Neural cell (in vitro differentiated cells): ENCODE measurements at regions not wholly inside any gene's neighbourhood (a gene's known extent, or its start where the extent isn't known, plus 50 kb on each side); places are given as distances from the start of the nearest gene placed in this dataset.

Source experiments
- H2AFZ ChIP-seq: fragments of 200-600, 300-800 bp; sonication (generic), shearing (Covaris generic); 2 replicates; pipeline ENCODE4 v1.6.0; 2014; ENCODE audit warnings: low read depth, mild to moderate bottlenecking, antibody characterized with exemption, low read length, moderate library complexity
- H3F3A ChIP-seq: fragments of 200-600 bp; shearing (Covaris generic); 2 replicates; pipeline ENCODE4 v1.6.1; 2016; ENCODE audit warnings: mild to moderate bottlenecking, moderate library complexity, mixed read lengths, antibody characterized with exemption, low read length; ENCODE audit not compliant: insufficient read depth, poor library complexity, severe bottlenecking
- H3K27ac ChIP-seq: fragments of 200-600, 300-800 bp; sonication (generic), shearing (Covaris generic); 2 replicates; pipeline ENCODE4 v1.5.1; 2014; ENCODE audit warnings: mild to moderate bottlenecking, low read length, moderate library complexity
- H3K27me3 ChIP-seq: fragments of 300-800, 200-600 bp; sonication (generic), shearing (Covaris generic); 2 replicates; pipeline ENCODE4 v1.6.0; 2014; ENCODE audit warnings: mild to moderate bottlenecking, low read depth, low read length, moderate library complexity; ENCODE audit not compliant: insufficient read depth
- H3K36me3 ChIP-seq: fragments of 300-800, 200-600 bp; sonication (generic), shearing (Covaris generic); 2 replicates; pipeline ENCODE4 v1.5.1; 2014; ENCODE audit warnings: mild to moderate bottlenecking, antibody characterized with exemption, low read length, moderate library complexity; ENCODE audit not compliant: insufficient read depth
- H3K4me2 ChIP-seq: fragments of 300-800, 200-600 bp; sonication (generic), shearing (Covaris generic); 2 replicates; pipeline ENCODE4 v1.6.0; 2014; ENCODE audit warnings: mild to moderate bottlenecking, low read length
- H3K4me3 ChIP-seq: fragments of 300-800, 200-600 bp; sonication (generic), shearing (Covaris generic); 2 replicates; pipeline ENCODE4 v1.5.1; 2014; ENCODE audit warnings: mild to moderate bottlenecking, low read length, moderate library complexity
- H3K79me2 ChIP-seq: fragments of 200-600 bp; shearing (Covaris generic); replicated peaks from 2 replicates; pipeline ENCODE4 v1.6.0; 2014; ENCODE audit warnings: mild to moderate bottlenecking, low read length, moderate library complexity; ENCODE audit not compliant: insufficient read depth
- H3K9ac ChIP-seq: fragments of 300-800, 200-600 bp; sonication (generic), shearing (Covaris generic); 2 replicates; pipeline ENCODE4 v1.6.1; 2016; ENCODE audit warnings: mild to moderate bottlenecking, low read length, mixed read lengths
- H3K9me2 ChIP-seq: fragments of 200-600 bp; shearing (Covaris generic); 2 replicates; pipeline ENCODE4 v1.6.1; 2016; ENCODE audit warnings: mild to moderate bottlenecking, low read length, mixed read lengths; ENCODE audit not compliant: insufficient read depth
- H3K9me3 ChIP-seq: fragments of 200-600, 300-800 bp; sonication (generic), shearing (Covaris generic); 2 replicates; pipeline ENCODE4 v1.6.1; 2016; ENCODE audit warnings: mild to moderate bottlenecking, mixed run types, low read length, moderate library complexity, mixed read lengths
- H4K20me1 ChIP-seq: fragments of 200-600 bp; shearing (Covaris generic); 2 replicates; pipeline ENCODE4 v1.6.1; 2016; ENCODE audit warnings: mild to moderate bottlenecking, mixed run types; ENCODE audit not compliant: insufficient read depth
- EP300 ChIP-seq: fragments of 450-650 bp; conservative IDR thresholded peaks from 2 replicates; pipeline ENCODE4 v1.6.1; 2014; ENCODE audit warnings: antibody characterized with exemption, mild to moderate bottlenecking, moderate library complexity; ENCODE audit not compliant: poor library complexity, severe bottlenecking
- EZH2 ChIP-seq: fragments of 200-600, 300-800 bp; shearing (Covaris generic), sonication (generic); IDR thresholded peaks from 2 replicates; pipeline ENCODE4 v1.6.1; 2014; ENCODE audit warnings: antibody characterized with exemption, low read length, borderline replicate concordance, mild to moderate bottlenecking; ENCODE audit not compliant: insufficient read depth, poor library complexity, severe bottlenecking
- MXI1 ChIP-seq: fragments of 450-650 bp; conservative IDR thresholded peaks from 2 replicates; pipeline ENCODE4 v1.6.1; 2014; ENCODE audit warnings: antibody characterized with exemption, mild to moderate bottlenecking; ENCODE audit not compliant: poor library complexity, severe bottlenecking
- POLR2AphosphoS5 ChIP-seq: IDR thresholded peaks from 2 replicates; pipeline ENCODE4 v1.6.1; 2012
- RAD21 ChIP-seq: fragments of 450-650 bp; conservative IDR thresholded peaks from 2 replicates; pipeline ENCODE4 v1.6.1; 2014; ENCODE audit warnings: antibody characterized with exemption, mild to moderate bottlenecking, moderate library complexity
- SMC3 ChIP-seq: fragments of 450-650 bp; conservative IDR thresholded peaks from 2 replicates; pipeline ENCODE4 v1.6.1; 2014; ENCODE audit warnings: antibody characterized with exemption, mild to moderate bottlenecking, moderate library complexity; ENCODE audit not compliant: poor library complexity
- TAF1 ChIP-seq: IDR thresholded peaks from 2 replicates; pipeline ENCODE4 v1.6.1; 2012; ENCODE audit warnings: low read depth
- TF ChIP-seq, protein P1 (sequence below): fragments of 450-650 bp; IDR thresholded peaks from 2 replicates; pipeline ENCODE4 v1.5.1; 2014; ENCODE audit warnings: antibody characterized with exemption, mild to moderate bottlenecking, moderate library complexity; ENCODE audit not compliant: poor library complexity, severe bottlenecking
- TF ChIP-seq, protein P2 (sequence below): IDR thresholded peaks from 2 replicates; pipeline ENCODE4 v1.6.1; 2012; ENCODE audit warnings: borderline replicate concordance

DNA sequence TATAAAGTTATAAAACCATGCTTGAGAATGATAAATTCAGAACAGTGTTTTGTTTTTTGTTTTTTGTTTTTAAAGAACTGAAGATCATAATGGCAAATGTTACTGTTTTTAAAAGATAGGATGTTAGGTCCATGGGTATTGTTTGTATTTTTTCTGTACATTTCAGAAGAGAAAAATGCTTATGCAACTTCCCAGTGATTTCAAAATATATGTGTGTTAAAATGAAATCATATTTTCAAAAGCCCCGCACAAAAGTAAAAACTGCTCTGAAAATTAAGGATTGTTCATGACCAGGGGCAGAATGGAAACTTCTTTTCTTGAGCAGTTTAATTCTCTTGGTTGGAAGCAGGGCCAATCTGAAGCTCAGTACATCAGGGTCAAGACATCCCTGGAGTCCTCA lies 109.2 kb upstream of the SIRPG start:
- Histone ChIP-seq H3K9me2 (no peaks in the 10 kb centered on the region), H3K9me3 (no peaks in the 10 kb centered on the region), H3K27me3 (no peaks in the 10 kb centered on the region), H3K79me2 (no peaks in the 10 kb centered on the region), H3K36me3 (no peaks in the 10 kb centered on the region), H3K27ac (no peak overlapping the region), H3K4me2 (no peak overlapping the region), H3K4me3 (no peak overlapping the region), H4K20me1 (no peaks in the 10 kb centered on the region), H3K9ac (no peak overlapping the region), H2AFZ (no peak overlapping the region), H3F3A (no peaks in the 10 kb centered on the region)
- no peak for TF ChIP-seq TAF1
- TF ChIP-seq, protein P1, sequence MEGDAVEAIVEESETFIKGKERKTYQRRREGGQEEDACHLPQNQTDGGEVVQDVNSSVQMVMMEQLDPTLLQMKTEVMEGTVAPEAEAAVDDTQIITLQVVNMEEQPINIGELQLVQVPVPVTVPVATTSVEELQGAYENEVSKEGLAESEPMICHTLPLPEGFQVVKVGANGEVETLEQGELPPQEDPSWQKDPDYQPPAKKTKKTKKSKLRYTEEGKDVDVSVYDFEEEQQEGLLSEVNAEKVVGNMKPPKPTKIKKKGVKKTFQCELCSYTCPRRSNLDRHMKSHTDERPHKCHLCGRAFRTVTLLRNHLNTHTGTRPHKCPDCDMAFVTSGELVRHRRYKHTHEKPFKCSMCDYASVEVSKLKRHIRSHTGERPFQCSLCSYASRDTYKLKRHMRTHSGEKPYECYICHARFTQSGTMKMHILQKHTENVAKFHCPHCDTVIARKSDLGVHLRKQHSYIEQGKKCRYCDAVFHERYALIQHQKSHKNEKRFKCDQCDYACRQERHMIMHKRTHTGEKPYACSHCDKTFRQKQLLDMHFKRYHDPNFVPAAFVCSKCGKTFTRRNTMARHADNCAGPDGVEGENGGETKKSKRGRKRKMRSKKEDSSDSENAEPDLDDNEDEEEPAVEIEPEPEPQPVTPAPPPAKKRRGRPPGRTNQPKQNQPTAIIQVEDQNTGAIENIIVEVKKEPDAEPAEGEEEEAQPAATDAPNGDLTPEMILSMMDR: no peak
- TF ChIP-seq RAD21: no peak
- no peak for TF ChIP-seq MXI1
- no peak for TF ChIP-seq EP300
- no peak for TF ChIP-seq EZH2
- no peak for TF ChIP-seq SMC3
- TF ChIP-seq, protein P2, sequence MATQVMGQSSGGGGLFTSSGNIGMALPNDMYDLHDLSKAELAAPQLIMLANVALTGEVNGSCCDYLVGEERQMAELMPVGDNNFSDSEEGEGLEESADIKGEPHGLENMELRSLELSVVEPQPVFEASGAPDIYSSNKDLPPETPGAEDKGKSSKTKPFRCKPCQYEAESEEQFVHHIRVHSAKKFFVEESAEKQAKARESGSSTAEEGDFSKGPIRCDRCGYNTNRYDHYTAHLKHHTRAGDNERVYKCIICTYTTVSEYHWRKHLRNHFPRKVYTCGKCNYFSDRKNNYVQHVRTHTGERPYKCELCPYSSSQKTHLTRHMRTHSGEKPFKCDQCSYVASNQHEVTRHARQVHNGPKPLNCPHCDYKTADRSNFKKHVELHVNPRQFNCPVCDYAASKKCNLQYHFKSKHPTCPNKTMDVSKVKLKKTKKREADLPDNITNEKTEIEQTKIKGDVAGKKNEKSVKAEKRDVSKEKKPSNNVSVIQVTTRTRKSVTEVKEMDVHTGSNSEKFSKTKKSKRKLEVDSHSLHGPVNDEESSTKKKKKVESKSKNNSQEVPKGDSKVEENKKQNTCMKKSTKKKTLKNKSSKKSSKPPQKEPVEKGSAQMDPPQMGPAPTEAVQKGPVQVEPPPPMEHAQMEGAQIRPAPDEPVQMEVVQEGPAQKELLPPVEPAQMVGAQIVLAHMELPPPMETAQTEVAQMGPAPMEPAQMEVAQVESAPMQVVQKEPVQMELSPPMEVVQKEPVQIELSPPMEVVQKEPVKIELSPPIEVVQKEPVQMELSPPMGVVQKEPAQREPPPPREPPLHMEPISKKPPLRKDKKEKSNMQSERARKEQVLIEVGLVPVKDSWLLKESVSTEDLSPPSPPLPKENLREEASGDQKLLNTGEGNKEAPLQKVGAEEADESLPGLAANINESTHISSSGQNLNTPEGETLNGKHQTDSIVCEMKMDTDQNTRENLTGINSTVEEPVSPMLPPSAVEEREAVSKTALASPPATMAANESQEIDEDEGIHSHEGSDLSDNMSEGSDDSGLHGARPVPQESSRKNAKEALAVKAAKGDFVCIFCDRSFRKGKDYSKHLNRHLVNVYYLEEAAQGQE: no peak
- TF ChIP-seq POLR2AphosphoS5: no peak

DNA sequence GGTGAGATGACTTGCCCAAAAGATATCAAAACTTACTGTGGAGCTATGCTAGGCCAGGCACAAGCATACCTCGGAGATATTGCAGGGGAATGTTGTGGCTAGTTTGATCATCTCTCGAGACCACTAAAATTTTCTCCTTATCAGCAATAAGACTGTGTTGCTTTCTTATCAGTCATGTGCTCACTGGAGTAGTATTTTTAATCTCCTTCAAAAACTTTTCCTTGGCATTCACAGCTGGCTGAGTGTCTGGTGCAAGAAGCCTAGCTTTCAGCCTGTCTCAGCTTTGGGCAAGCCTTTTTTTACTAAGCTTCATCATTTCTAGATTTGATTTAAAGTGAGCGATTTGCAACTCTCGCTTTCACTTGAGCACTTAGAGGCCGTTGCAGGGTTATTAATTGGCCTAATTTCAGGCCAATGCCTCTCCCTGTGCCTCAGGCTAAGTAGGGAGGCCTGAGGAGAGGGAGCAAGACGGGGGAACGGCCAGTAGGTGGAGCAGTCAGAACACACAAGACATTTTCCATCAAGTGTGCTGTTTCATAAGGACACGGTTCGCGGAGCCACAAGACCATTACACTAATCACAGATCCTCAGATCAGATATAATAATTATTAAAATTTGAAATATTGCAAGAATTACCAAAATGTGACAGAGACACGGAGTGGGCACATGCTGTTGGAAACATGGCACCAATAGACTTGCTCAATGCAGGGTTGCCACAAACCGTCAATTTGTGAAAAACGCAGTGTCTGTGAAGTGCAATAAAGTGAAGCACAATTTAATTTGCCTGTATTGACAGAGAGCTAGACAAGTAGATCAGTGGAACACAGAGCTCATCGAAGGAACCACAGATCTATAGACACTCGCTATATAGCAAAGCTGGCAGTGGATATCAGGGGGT lies 106.8 kb upstream of the SIRPG start:
- Histone ChIP-seq H3K4me3 (peak overlapping the region; percentile 37), H4K20me1 (no peaks in the 10 kb centered on the region), H3K36me3 (no peaks in the 10 kb centered on the region), H3K9me2 (no peaks in the 10 kb centered on the region), H3F3A (no peaks in the 10 kb centered on the region), H3K27me3 (no peaks in the 10 kb centered on the region), H3K79me2 (no peaks in the 10 kb centered on the region), H3K9ac (no peak overlapping the region), H3K4me2 (no peak overlapping the region), H3K9me3 (no peaks in the 10 kb centered on the region), H3K27ac (no peak overlapping the region), H2AFZ (no peak overlapping the region)
- TF ChIP-seq POLR2AphosphoS5 (no peak), MXI1 (no peak), TAF1 (no peak), RAD21 (peak; percentile 86), SMC3 (peak; percentile 86), EP300 (no peak)
- TF ChIP-seq, protein P2: no peak
- TF ChIP-seq, protein P1: peak; percentile 88
